ENCODE measurements at regions not wholly inside any gene's neighbourhood (a gene's known extent, or its start where the extent isn't known, plus 50 kb on each side); places are given as distances from the start of the nearest gene placed in this dataset.

GRCh38 chr12:41772478-41772877 lies 372.2 kb downstream of the GXYLT1 start:
- H3K4me3 Mint-ChIP-seq = no peak overlapping the region
- no peaks in the 10 kb centered on the region for H3K4me1 Mint-ChIP-seq
- H3K36me3 Mint-ChIP-seq = no peaks in the 10 kb centered on the region
- TF ChIP-seq GRHL2 (CRISPR knock-in tag; IDR thresholded peaks at IDR 0.05; ENCODE audit: insufficient replicate concordance, severe bottlenecking) (no peak), ATF3 (CRISPR knock-in tag; conservative IDR thresholded peaks at IDR 0.05) (no peak), AR (CRISPR knock-in tag; IDR thresholded peaks at IDR 0.05) (no peak), ERG (CRISPR knock-in tag; IDR thresholded peaks at IDR 0.05) (no peak), ATF1 (CRISPR knock-in tag; IDR thresholded peaks at IDR 0.05) (no peak), ZNF219 (CRISPR knock-in tag; IDR thresholded peaks at IDR 0.05; ENCODE audit: borderline replicate concordance) (no peak), MYBL2 (CRISPR knock-in tag; IDR thresholded peaks at IDR 0.05) (no peak), IRF1 (CRISPR knock-in tag; IDR thresholded peaks at IDR 0.05) (no peak), SMAD4 (CRISPR knock-in tag; IDR thresholded peaks at IDR 0.05) (no peak), E2F1 (CRISPR knock-in tag; IDR thresholded peaks at IDR 0.05) (no peak), ZNF121 (CRISPR knock-in tag; IDR thresholded peaks at IDR 0.05) (no peak), ZNF532 (CRISPR knock-in tag; IDR thresholded peaks at IDR 0.05; ENCODE audit: borderline replicate concordance) (no peak), SP1 (CRISPR knock-in tag; conservative IDR thresholded peaks at IDR 0.05) (no peak), CREB1 (CRISPR knock-in tag; IDR thresholded peaks at IDR 0.05) (no peak), HMGA2 (CRISPR knock-in tag; IDR thresholded peaks at IDR 0.05) (no peak), SOX15 (CRISPR knock-in tag; IDR thresholded peaks at IDR 0.05) (no peak), FOXJ3 (CRISPR knock-in tag; IDR thresholded peaks at IDR 0.05; ENCODE audit: borderline replicate concordance) (no peak), USF2 (CRISPR knock-in tag; IDR thresholded peaks at IDR 0.05) (no peak)
- CTCF ChIA-PET = no interaction called here
- DNase-seq (ENCODE audit: low spot score) (no peak), ATAC-seq (no peak)
- H3K9me3 Mint-ChIP-seq = peaks cover 4% of the 10 kb centered on the region
- POLR2A ChIA-PET = no interaction called here
- H3K27ac Mint-ChIP-seq = no peak overlapping the region
- no peaks in the 10 kb centered on the region for H3K27me3 Mint-ChIP-seq (ENCODE audit: low read depth)

All from WTC11 (cell line).